HG03460 (cell line): ENCODE measurements at regions not wholly inside any gene's neighbourhood (a gene's known extent, or its start where the extent isn't known, plus 50 kb on each side); places are given as distances from the start of the nearest gene placed in this dataset.
"Not testable (repeated sequence)": the region's sequence is repeated elsewhere in the genome, so short reads cannot be mapped to it uniquely, and the experiment has no call there.

Experiments
- ATAC-seq: cut with Tn5 transposase; IDR thresholded peaks from one replicate; pipeline ENCODE4 v1.9.1; 2021; ENCODE audit not compliant: unreplicated experiment

- ATAC-seq = no peak
Observed at GRCh38 chr3:135393159-135393558, 572.4 kb upstream of the PPP2R3A start.

- ATAC-seq = no peak
Observed at GRCh38 chr3:135393898-135394525, 571.5 kb upstream of the PPP2R3A start.

- ATAC-seq = no peak
Observed at GRCh38 chr3:135412475-135412874, 553.1 kb upstream of the PPP2R3A start.

GRCh38 chr3:135416182-135416581 is 549.3 kb upstream of the PPP2R3A start:
- no peak for ATAC-seq

- ATAC-seq = no peak
Observed at GRCh38 chr3:135419155-135419554, 546.4 kb upstream of the PPP2R3A start.

- ATAC-seq = no peak
Observed at GRCh38 chr3:135426508-135426907, 539.0 kb upstream of the PPP2R3A start.

- ATAC-seq = no peak
Observed at GRCh38 chr3:135432402-135432801, 533.1 kb upstream of the PPP2R3A start.

GRCh38 chr3:135438889-135439597 is 526.5 kb upstream of the PPP2R3A start:
- not testable (repeated sequence) for ATAC-seq

GRCh38 chr3:135439632-135440031 is 525.9 kb upstream of the PPP2R3A start:
- ATAC-seq = not testable (repeated sequence)

GRCh38 chr3:135440233-135440632 is 525.3 kb upstream of the PPP2R3A start:
- no peak for ATAC-seq

- no peak for ATAC-seq
Observed at GRCh38 chr3:135440746-135441145, 524.8 kb upstream of the PPP2R3A start.

- no peak for ATAC-seq
Observed at GRCh38 chr3:135444058-135444457, 521.5 kb upstream of the PPP2R3A start.

GRCh38 chr3:135447483-135447882 is 518.0 kb upstream of the PPP2R3A start:
- ATAC-seq = no peak

GRCh38 chr3:135448520-135448919 is 517.0 kb upstream of the PPP2R3A start:
- no peak for ATAC-seq

- ATAC-seq = no peak
Observed at GRCh38 chr3:135449046-135449445, 516.5 kb upstream of the PPP2R3A start.

- no peak for ATAC-seq
Observed at GRCh38 chr3:135451037-135451785, 514.3 kb upstream of the PPP2R3A start.

GRCh38 chr3:135452881-135453280 is 512.6 kb upstream of the PPP2R3A start:
- no peak for ATAC-seq

GRCh38 chr3:135453326-135453725 is 512.2 kb upstream of the PPP2R3A start:
- no peak for ATAC-seq

GRCh38 chr3:135454890-135455289 is 510.6 kb upstream of the PPP2R3A start:
- ATAC-seq = no peak

- ATAC-seq = no peak
Observed at GRCh38 chr3:135456108-135456790, 509.3 kb upstream of the PPP2R3A start.

- ATAC-seq = no peak
Observed at GRCh38 chr3:135458541-135459322, 506.8 kb upstream of the PPP2R3A start.
